CD14-positive monocyte (primary cell): ENCODE measurements at regions not wholly inside any gene's neighbourhood (a gene's known extent, or its start where the extent isn't known, plus 50 kb on each side); places are given as distances from the start of the nearest gene placed in this dataset.
A peak's percentile ranks its signal among the peaks of the same experiment; 100 is the strongest.

Source experiments
- DNase-seq, 3 donors: peaks; one replicate each; pipeline ENCODE4 v3.0.0-alpha.2; 2011 to 2022
- H2AFZ ChIP-seq: 2 replicates; pipeline ENCODE4 v1.6.0; 2012; ENCODE audit warnings: mild to moderate bottlenecking, low read depth, low read length, inconsistent platforms; ENCODE audit not compliant: insufficient read depth, poor library complexity, severe bottlenecking
- H3K27ac ChIP-seq, 2 donors: 1 replicate in 1 of 2; 2 replicates in 1 of 2; pipeline ENCODE4 v1.5.1; 2012 to 2013; ENCODE audit warnings: low read length in 2 of 2, control low read depth in 1 of 2, inconsistent platforms in 1 of 2, low read depth in 1 of 2, mild to moderate bottlenecking in 1 of 2
- H3K27me3 ChIP-seq, 2 donors: one replicate each; pipeline versions ENCODE4 v1.6.0 to v1.6.1; 2011 to 2013; ENCODE audit warnings: low read length in 2 of 2; ENCODE audit not compliant: control insufficient read depth in 2 of 2, insufficient read depth in 2 of 2
- H3K36me3 ChIP-seq, 2 donors: replicated peaks in 1 of 2; 1 replicate in 1 of 2; 2 replicates in 1 of 2; pipeline versions ENCODE4 v1.5.1 to v1.6.1; 2012 to 2013; ENCODE audit warnings: low read length in 2 of 2, control low read depth in 1 of 2, inconsistent platforms in 1 of 2, mild to moderate bottlenecking in 1 of 2; ENCODE audit not compliant: insufficient read depth in 2 of 2, control insufficient read depth in 1 of 2
- H3K4me1 ChIP-seq, 2 donors: 1 replicate in 1 of 2; 2 replicates in 1 of 2; pipeline versions ENCODE4 v1.5.1 to v1.6.1; 2012 to 2013; ENCODE audit warnings: low read length in 2 of 2, control low read depth in 1 of 2, inconsistent platforms in 1 of 2, mild to moderate bottlenecking in 1 of 2, moderate library complexity in 1 of 2; ENCODE audit not compliant: insufficient read depth in 2 of 2, control insufficient read depth in 1 of 2
- H3K4me2 ChIP-seq: replicated peaks from 2 replicates; pipeline ENCODE3; 2012; ENCODE audit warnings: low read length, moderate library complexity, mild to moderate bottlenecking; ENCODE audit not compliant: poor library complexity, severe bottlenecking; ENCODE audit errors: extremely low read depth
- H3K4me3 ChIP-seq, 3 experiments: fragments of 200-600 bp in 1 of 3; sonication (generic) in 1 of 3; replicated peaks in 1 of 3; 1 replicate in 2 of 3; 2 replicates in 1 of 3; pipeline ENCODE4 v1.5.1; 2011 to 2013; ENCODE audit warnings: low read length in 3 of 3, mild to moderate bottlenecking in 3 of 3, control low read depth in 2 of 3, low read depth in 2 of 3, inconsistent platforms in 1 of 3, moderate library complexity in 1 of 3
- H3K79me2 ChIP-seq: 2 replicates; pipeline ENCODE4 v1.6.0; 2012; ENCODE audit warnings: mild to moderate bottlenecking, control low read depth, inconsistent platforms, low read length, moderate library complexity; ENCODE audit not compliant: insufficient read depth
- H3K9ac ChIP-seq: 2 replicates; pipeline ENCODE4 v1.6.0; 2017; ENCODE audit warnings: low read length, mild to moderate bottlenecking; ENCODE audit not compliant: insufficient read depth, poor library complexity, severe bottlenecking
- H3K9me3 ChIP-seq, 2 donors: replicated peaks in 1 of 2; 1 replicate in 1 of 2; 2 replicates in 1 of 2; pipeline versions ENCODE4 v1.5.1 to v1.6.1; 2012 to 2013; ENCODE audit warnings: low read length in 2 of 2, control low read depth in 1 of 2; ENCODE audit not compliant: control insufficient read depth in 1 of 2, insufficient read depth in 1 of 2
- H4K20me1 ChIP-seq: 2 replicates; pipeline ENCODE4 v1.6.0; 2012; ENCODE audit warnings: mild to moderate bottlenecking, low read length, control low read depth, moderate library complexity; ENCODE audit not compliant: insufficient read depth
- H3K27ac Mint-ChIP-seq, 7 donors: one replicate each; pipeline ENCODE4 v1.8.0; 2020; ENCODE audit warnings: mild to moderate bottlenecking in 7 of 7, mixed read lengths in 7 of 7, moderate library complexity in 6 of 7, inconsistent platforms in 2 of 7
- H3K27me3 Mint-ChIP-seq, 3 donors: one replicate each; pipeline ENCODE4 v1.8.0; 2021 to 2022; ENCODE audit warnings: low read depth in 3 of 3, mild to moderate bottlenecking in 3 of 3, mixed read lengths in 3 of 3, moderate library complexity in 3 of 3, inconsistent platforms in 1 of 3
- H3K36me3 Mint-ChIP-seq, 2 donors: one replicate each; pipeline ENCODE4 v1.8.0; 2020; ENCODE audit warnings: mixed read lengths in 2 of 2, inconsistent platforms in 1 of 2, mild to moderate bottlenecking in 1 of 2
- H3K4me1 Mint-ChIP-seq: one replicate; pipeline ENCODE4 v1.8.0; 2020; ENCODE audit warnings: mild to moderate bottlenecking, mixed read lengths
- H3K4me3 Mint-ChIP-seq, 2 donors: one replicate each; pipeline ENCODE4 v1.8.0; 2020; ENCODE audit warnings: mild to moderate bottlenecking in 2 of 2, mixed read lengths in 2 of 2, moderate library complexity in 1 of 2
- H3K9me3 Mint-ChIP-seq, 7 donors: one replicate each; pipeline ENCODE4 v1.8.0; 2020 to 2022; ENCODE audit warnings: mixed read lengths in 7 of 7, mild to moderate bottlenecking in 6 of 7, moderate library complexity in 6 of 7, inconsistent platforms in 2 of 7
- CTCF ChIP-seq: fragments of 200-600 bp; IDR thresholded peaks from one replicate; pipeline ENCODE4 v1.8.0; 2022; ENCODE audit warnings: antibody characterized with exemption, mild to moderate bottlenecking
- WGBS: methylation state at CpG from one replicate; pipeline ENCODE4 v1.1.5; 2013; ENCODE audit warnings: missing lambda C conversion rate; ENCODE audit not compliant: insufficient coverage; 5-methylcytosine and 5-hydroxymethylcytosine counted together
- intact Hi-C, 2 donors: fragments of 100-400 bp; cut with micrococcal nuclease; formaldehyde crosslinking; loops; one replicate each; pipeline versions ENCODE4 v1.15.0 to v1.15.1; 2023

GRCh38 chr1:101079341-101079740, 53.8 kb upstream of the DPH5 start:
- Mint-ChIP-seq H3K36me3 (peaks cover 4 to 7% of the 10 kb centered on the region in 2 donors), H3K4me1 (peaks cover 4% of the 10 kb centered on the region), H3K27me3 (no peaks in the 10 kb centered on the region), H3K27ac (no peak overlapping the region), H3K9me3 (peaks cover 0 to 3% (median 0%) of the 10 kb centered on the region in 7 donors), H3K4me3 (no peak overlapping the region)
- Histone ChIP-seq H3K27ac (no peak overlapping the region), H3K4me1 (no peaks in the 10 kb centered on the region), H3K27me3 (no peaks in the 10 kb centered on the region), H3K79me2 (no peaks in the 10 kb centered on the region), H3K36me3 (peaks cover 0 to 8% of the 10 kb centered on the region in 2 donors), H3K4me2 (no peak overlapping the region), H3K4me3 (no peak overlapping the region), H3K9ac (no peak overlapping the region), H4K20me1 (no peaks in the 10 kb centered on the region), H3K9me3 (no peaks in the 10 kb centered on the region), H2AFZ (no peak overlapping the region)
- TF ChIP-seq CTCF, result no peak
- no peak for DNase-seq
- intact Hi-C loops, result no loop called here
- no CpG with 5 or more reads among the region's 4 CpGs for WGBS

- no peaks in the 10 kb centered on the region for H3K27me3 Mint-ChIP-seq
- no peak overlapping the region for H3K27ac ChIP-seq
- H2AFZ ChIP-seq, result no peak overlapping the region
- H3K27ac Mint-ChIP-seq, result peak overlapping the region in 1 of 7 donors; percentile 58
- H3K27me3 ChIP-seq, result no peaks in the 10 kb centered on the region
- no peaks in the 10 kb centered on the region for H3K79me2 ChIP-seq
- peaks cover 0 to 3% (median 0%) of the 10 kb centered on the region in 7 donors for H3K9me3 Mint-ChIP-seq
- peaks cover 4% of the 10 kb centered on the region for H3K4me1 Mint-ChIP-seq
- no peaks in the 10 kb centered on the region for H4K20me1 ChIP-seq
- no peak for DNase-seq
- no peaks in the 10 kb centered on the region for H3K4me1 ChIP-seq
- no peak overlapping the region for H3K4me3 ChIP-seq
- no peak overlapping the region for H3K9ac ChIP-seq
- no peak for TF ChIP-seq CTCF
- no peak overlapping the region for H3K4me3 Mint-ChIP-seq
- intact Hi-C loops, result no loop called here
- no peaks in the 10 kb centered on the region for H3K9me3 ChIP-seq
- H3K4me2 ChIP-seq, result no peak overlapping the region
- peaks cover 0 to 8% of the 10 kb centered on the region in 2 donors for H3K36me3 ChIP-seq
- peaks cover 4 to 7% of the 10 kb centered on the region in 2 donors for H3K36me3 Mint-ChIP-seq
- 96% methylated on average over 3 of the region's 4 CpGs for WGBS
Observed at GRCh38 chr1:101077849-101078248, 52.3 kb upstream of the DPH5 start.
